ENCODE measurements at regions not wholly inside any gene's neighbourhood (a gene's known extent, or its start where the extent isn't known, plus 50 kb on each side); places are given as distances from the start of the nearest gene placed in this dataset.

- WGBS = 93% methylated on average over 6 of the region's 6 CpGs
- Histone ChIP-seq H3K4me3 (ENCODE audit: low read length in 2 of 2) (no peak overlapping the region), H3K36me3 (ENCODE audit: control insufficient read depth in 2 of 2, insufficient read depth in 2 of 2, low read length in 1 of 2) (no peaks in the 10 kb centered on the region), H3K27me3 (ENCODE audit: control insufficient read depth in 2 of 2, insufficient read depth in 1 of 2, low read length in 1 of 2) (peaks cover 0 to 6% of the 10 kb centered on the region in 2 donors), H3K27ac (ENCODE audit: low read depth in 1 of 2, low read length in 1 of 2) (no peak overlapping the region), H3K4me1 (ENCODE audit: control insufficient read depth in 2 of 2, insufficient read depth in 2 of 2, low read length in 2 of 2) (no peaks in the 10 kb centered on the region), H3K9me3 (ENCODE audit: control insufficient read depth in 2 of 2, insufficient read depth in 1 of 2, low read length in 1 of 2) (peaks cover 1 to 7% of the 10 kb centered on the region in 2 donors)
- no peak for DNase-seq (ENCODE audit: low read depth in 6 of 9, low spot score in 9 of 9)
These were observed 197.8 kb downstream of the VRK1 start for GRCh38 chr14:96994999-96995398.

GRCh38 chr14:96997269-96997668, 200.1 kb downstream of the VRK1 start:
- Histone ChIP-seq H3K27me3 (ENCODE audit: control insufficient read depth in 2 of 2, insufficient read depth in 1 of 2, low read length in 1 of 2) (peaks cover 0 to 9% of the 10 kb centered on the region in 2 donors), H3K27ac (ENCODE audit: low read depth in 1 of 2, low read length in 1 of 2) (no peak overlapping the region), H3K36me3 (ENCODE audit: control insufficient read depth in 2 of 2, insufficient read depth in 2 of 2, low read length in 1 of 2) (no peaks in the 10 kb centered on the region), H3K9me3 (ENCODE audit: control insufficient read depth in 2 of 2, insufficient read depth in 1 of 2, low read length in 1 of 2) (peaks cover 0 to 14% of the 10 kb centered on the region in 2 donors), H3K4me1 (ENCODE audit: control insufficient read depth in 2 of 2, insufficient read depth in 2 of 2, low read length in 2 of 2) (no peaks in the 10 kb centered on the region), H3K4me3 (ENCODE audit: low read length in 2 of 2) (no peak overlapping the region)
- 98% methylated on average over 6 of the region's 6 CpGs for WGBS
- DNase-seq (ENCODE audit: low read depth in 6 of 9, low spot score in 9 of 9) = no peak

- Histone ChIP-seq H3K4me3 (ENCODE audit: low read length in 2 of 2) (no peak overlapping the region), H3K9me3 (ENCODE audit: control insufficient read depth in 2 of 2, insufficient read depth in 1 of 2, low read length in 1 of 2) (peaks cover 0 to 14% of the 10 kb centered on the region in 2 donors), H3K27ac (ENCODE audit: low read depth in 1 of 2, low read length in 1 of 2) (no peak overlapping the region), H3K4me1 (ENCODE audit: control insufficient read depth in 2 of 2, insufficient read depth in 2 of 2, low read length in 2 of 2) (no peaks in the 10 kb centered on the region), H3K36me3 (ENCODE audit: control insufficient read depth in 2 of 2, insufficient read depth in 2 of 2, low read length in 1 of 2) (no peaks in the 10 kb centered on the region), H3K27me3 (ENCODE audit: control insufficient read depth in 2 of 2, insufficient read depth in 1 of 2, low read length in 1 of 2) (peaks cover 0 to 9% of the 10 kb centered on the region in 2 donors)
- DNase-seq (ENCODE audit: low read depth in 6 of 9, low spot score in 9 of 9) = no peak
- WGBS = 99% methylated on average over 5 of the region's 5 CpGs
These were observed 200.8 kb downstream of the VRK1 start for GRCh38 chr14:96997996-96998395.

GRCh38 chr14:96999654-97000155, 202.5 kb downstream of the VRK1 start:
- no peak overlapping the region for H3K27ac ChIP-seq (ENCODE audit: low read depth in 1 of 2, low read length in 1 of 2)
- WGBS = 3% methylated on average over 1 of the region's 1 CpG
- peaks cover 0 to 7% of the 10 kb centered on the region in 2 donors for H3K27me3 ChIP-seq (ENCODE audit: control insufficient read depth in 2 of 2, insufficient read depth in 1 of 2, low read length in 1 of 2)
- H3K4me3 ChIP-seq (ENCODE audit: low read length in 2 of 2) = no peak overlapping the region
- no peaks in the 10 kb centered on the region for H3K36me3 ChIP-seq (ENCODE audit: control insufficient read depth in 2 of 2, insufficient read depth in 2 of 2, low read length in 1 of 2)
- no peak for DNase-seq (ENCODE audit: low read depth in 6 of 9, low spot score in 9 of 9)
- peaks cover 0 to 14% of the 10 kb centered on the region in 2 donors for H3K9me3 ChIP-seq (ENCODE audit: control insufficient read depth in 2 of 2, insufficient read depth in 1 of 2, low read length in 1 of 2)
- no peaks in the 10 kb centered on the region for H3K4me1 ChIP-seq (ENCODE audit: control insufficient read depth in 2 of 2, insufficient read depth in 2 of 2, low read length in 2 of 2)

GRCh38 chr14:97002454-97002853, 205.3 kb downstream of the VRK1 start:
- no peak overlapping the region for H3K27ac ChIP-seq (ENCODE audit: low read depth in 1 of 2, low read length in 1 of 2)
- no peak overlapping the region for H3K4me3 ChIP-seq (ENCODE audit: low read length in 2 of 2)
- H3K4me1 ChIP-seq (ENCODE audit: control insufficient read depth in 2 of 2, insufficient read depth in 2 of 2, low read length in 2 of 2) = no peaks in the 10 kb centered on the region
- H3K36me3 ChIP-seq (ENCODE audit: control insufficient read depth in 2 of 2, insufficient read depth in 2 of 2, low read length in 1 of 2) = no peaks in the 10 kb centered on the region
- WGBS = 88% methylated on average over 7 of the region's 7 CpGs
- no peak for DNase-seq (ENCODE audit: low read depth in 6 of 9, low spot score in 9 of 9)
- H3K27me3 ChIP-seq (ENCODE audit: control insufficient read depth in 2 of 2, insufficient read depth in 1 of 2, low read length in 1 of 2) = peaks cover 0 to 3% of the 10 kb centered on the region in 2 donors
- peaks cover under 1 to 18% of the 10 kb centered on the region in 2 donors for H3K9me3 ChIP-seq (ENCODE audit: control insufficient read depth in 2 of 2, insufficient read depth in 1 of 2, low read length in 1 of 2)

- DNase-seq (ENCODE audit: low read depth in 6 of 9, low spot score in 9 of 9) = no peak
- 88% methylated on average over 7 of the region's 7 CpGs for WGBS
- Histone ChIP-seq H3K27me3 (ENCODE audit: control insufficient read depth in 2 of 2, insufficient read depth in 1 of 2, low read length in 1 of 2) (peaks cover 0 to 4% of the 10 kb centered on the region in 2 donors), H3K4me1 (ENCODE audit: control insufficient read depth in 2 of 2, insufficient read depth in 2 of 2, low read length in 2 of 2) (peaks cover 0 to under 1% of the 10 kb centered on the region in 2 donors), H3K9me3 (ENCODE audit: control insufficient read depth in 2 of 2, insufficient read depth in 1 of 2, low read length in 1 of 2) (peaks cover 1 to 15% of the 10 kb centered on the region in 2 donors), H3K27ac (ENCODE audit: low read depth in 1 of 2, low read length in 1 of 2) (no peak overlapping the region), H3K4me3 (ENCODE audit: low read length in 2 of 2) (no peak overlapping the region), H3K36me3 (ENCODE audit: control insufficient read depth in 2 of 2, insufficient read depth in 2 of 2, low read length in 1 of 2) (no peaks in the 10 kb centered on the region)
These were observed 208.8 kb downstream of the VRK1 start for GRCh38 chr14:97005934-97006333.

- peak in 6 of 9 donors; percentile 9 to 44 (median 18) for DNase-seq (ENCODE audit: low read depth in 6 of 9, low spot score in 9 of 9)
- H3K4me3 ChIP-seq (ENCODE audit: low read length in 2 of 2) = no peak overlapping the region
- H3K4me1 ChIP-seq (ENCODE audit: control insufficient read depth in 2 of 2, insufficient read depth in 2 of 2, low read length in 2 of 2) = peaks cover 0 to 5% of the 10 kb centered on the region in 2 donors
- no peak overlapping the region for H3K27ac ChIP-seq (ENCODE audit: low read depth in 1 of 2, low read length in 1 of 2)
- H3K27me3 ChIP-seq (ENCODE audit: control insufficient read depth in 2 of 2, insufficient read depth in 1 of 2, low read length in 1 of 2) = peaks cover 0 to 3% of the 10 kb centered on the region in 2 donors
- 62% methylated on average over 8 of the region's 8 CpGs for WGBS
- H3K36me3 ChIP-seq (ENCODE audit: control insufficient read depth in 2 of 2, insufficient read depth in 2 of 2, low read length in 1 of 2) = no peaks in the 10 kb centered on the region
- peaks cover 1 to 13% of the 10 kb centered on the region in 2 donors for H3K9me3 ChIP-seq (ENCODE audit: control insufficient read depth in 2 of 2, insufficient read depth in 1 of 2, low read length in 1 of 2)
These were observed 213.4 kb downstream of the VRK1 start for GRCh38 chr14:97010491-97011160.

GRCh38 chr14:97013878-97014277, 216.7 kb downstream of the VRK1 start:
- Histone ChIP-seq H3K4me1 (ENCODE audit: control insufficient read depth in 2 of 2, insufficient read depth in 2 of 2, low read length in 2 of 2) (peaks cover 0 to 5% of the 10 kb centered on the region in 2 donors), H3K27me3 (ENCODE audit: control insufficient read depth in 2 of 2, insufficient read depth in 1 of 2, low read length in 1 of 2) (peaks cover 0 to 3% of the 10 kb centered on the region in 2 donors), H3K36me3 (ENCODE audit: control insufficient read depth in 2 of 2, insufficient read depth in 2 of 2, low read length in 1 of 2) (no peaks in the 10 kb centered on the region), H3K27ac (ENCODE audit: low read depth in 1 of 2, low read length in 1 of 2) (no peak overlapping the region), H3K9me3 (ENCODE audit: control insufficient read depth in 2 of 2, insufficient read depth in 1 of 2, low read length in 1 of 2) (no peaks in the 10 kb centered on the region), H3K4me3 (ENCODE audit: low read length in 2 of 2) (no peak overlapping the region)
- 85% methylated on average over 7 of the region's 7 CpGs for WGBS
- no peak for DNase-seq (ENCODE audit: low read depth in 6 of 9, low spot score in 9 of 9)

GRCh38 chr14:97021001-97021400, 223.8 kb downstream of the VRK1 start:
- H3K27me3 ChIP-seq (ENCODE audit: control insufficient read depth in 2 of 2, insufficient read depth in 1 of 2, low read length in 1 of 2) = peaks cover 0 to 33% of the 10 kb centered on the region in 2 donors
- no peaks in the 10 kb centered on the region for H3K9me3 ChIP-seq (ENCODE audit: control insufficient read depth in 2 of 2, insufficient read depth in 1 of 2, low read length in 1 of 2)
- H3K36me3 ChIP-seq (ENCODE audit: control insufficient read depth in 2 of 2, insufficient read depth in 2 of 2, low read length in 1 of 2) = no peaks in the 10 kb centered on the region
- H3K4me3 ChIP-seq (ENCODE audit: low read length in 2 of 2) = no peak overlapping the region
- H3K4me1 ChIP-seq (ENCODE audit: control insufficient read depth in 2 of 2, insufficient read depth in 2 of 2, low read length in 2 of 2) = peaks cover 0 to 2% of the 10 kb centered on the region in 2 donors
- no peak overlapping the region for H3K27ac ChIP-seq (ENCODE audit: low read depth in 1 of 2, low read length in 1 of 2)
- WGBS = 6% methylated on average over 4 of the region's 4 CpGs
- DNase-seq (ENCODE audit: low read depth in 6 of 9, low spot score in 9 of 9) = no peak
